H1 (cell line): ENCODE measurements at regions not wholly inside any gene's neighbourhood (a gene's known extent, or its start where the extent isn't known, plus 50 kb on each side); places are given as distances from the start of the nearest gene placed in this dataset.

Source experiments
- GABPA ChIP-seq: IDR thresholded peaks from 2 replicates; pipeline ENCODE4 v1.6.1; 2011; ENCODE audit warnings: mild to moderate bottlenecking, low read length, moderate library complexity, borderline replicate concordance; ENCODE audit not compliant: insufficient read depth
- POU5F1 ChIP-seq: IDR thresholded peaks from 2 replicates; pipeline ENCODE4 v1.6.1; 2011; ENCODE audit warnings: low read depth, mild to moderate bottlenecking, low read length, moderate library complexity
- SIRT6 ChIP-seq: IDR thresholded peaks from one replicate; pipeline ENCODE4 v1.7.1; 2012; ENCODE audit warnings: low read length, inconsistent platforms
- TF ChIP-seq, protein P1 (sequence below): fragments of 300-600 bp; sonication (generic); IDR thresholded peaks from 2 replicates; pipeline ENCODE4 v1.7.1; 2012; ENCODE audit warnings: low read length, moderate library complexity, mild to moderate bottlenecking, inconsistent platforms; ENCODE audit not compliant: insufficient replicate concordance

DNA sequence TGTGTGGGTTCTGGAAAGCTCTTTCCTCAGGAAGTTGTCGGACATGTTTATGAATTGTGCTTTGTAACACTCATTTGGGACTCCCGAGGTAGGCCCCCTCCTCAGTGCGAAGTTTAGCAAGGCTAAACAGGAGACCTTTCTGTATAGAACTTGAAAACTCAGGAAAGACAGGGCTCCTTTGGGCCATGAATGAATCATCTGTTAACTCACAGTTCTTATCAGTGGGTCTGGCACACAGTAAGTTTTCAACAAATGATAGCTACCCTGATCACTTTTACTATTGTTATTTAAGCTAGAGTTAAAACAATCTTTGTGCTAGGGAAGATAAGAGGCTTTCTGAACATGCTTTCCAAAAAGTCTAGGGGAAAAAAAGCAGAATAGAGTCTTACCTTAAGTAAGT is 430.5 kb upstream of the ETAA1 start (continued):
- TF ChIP-seq, protein P1, sequence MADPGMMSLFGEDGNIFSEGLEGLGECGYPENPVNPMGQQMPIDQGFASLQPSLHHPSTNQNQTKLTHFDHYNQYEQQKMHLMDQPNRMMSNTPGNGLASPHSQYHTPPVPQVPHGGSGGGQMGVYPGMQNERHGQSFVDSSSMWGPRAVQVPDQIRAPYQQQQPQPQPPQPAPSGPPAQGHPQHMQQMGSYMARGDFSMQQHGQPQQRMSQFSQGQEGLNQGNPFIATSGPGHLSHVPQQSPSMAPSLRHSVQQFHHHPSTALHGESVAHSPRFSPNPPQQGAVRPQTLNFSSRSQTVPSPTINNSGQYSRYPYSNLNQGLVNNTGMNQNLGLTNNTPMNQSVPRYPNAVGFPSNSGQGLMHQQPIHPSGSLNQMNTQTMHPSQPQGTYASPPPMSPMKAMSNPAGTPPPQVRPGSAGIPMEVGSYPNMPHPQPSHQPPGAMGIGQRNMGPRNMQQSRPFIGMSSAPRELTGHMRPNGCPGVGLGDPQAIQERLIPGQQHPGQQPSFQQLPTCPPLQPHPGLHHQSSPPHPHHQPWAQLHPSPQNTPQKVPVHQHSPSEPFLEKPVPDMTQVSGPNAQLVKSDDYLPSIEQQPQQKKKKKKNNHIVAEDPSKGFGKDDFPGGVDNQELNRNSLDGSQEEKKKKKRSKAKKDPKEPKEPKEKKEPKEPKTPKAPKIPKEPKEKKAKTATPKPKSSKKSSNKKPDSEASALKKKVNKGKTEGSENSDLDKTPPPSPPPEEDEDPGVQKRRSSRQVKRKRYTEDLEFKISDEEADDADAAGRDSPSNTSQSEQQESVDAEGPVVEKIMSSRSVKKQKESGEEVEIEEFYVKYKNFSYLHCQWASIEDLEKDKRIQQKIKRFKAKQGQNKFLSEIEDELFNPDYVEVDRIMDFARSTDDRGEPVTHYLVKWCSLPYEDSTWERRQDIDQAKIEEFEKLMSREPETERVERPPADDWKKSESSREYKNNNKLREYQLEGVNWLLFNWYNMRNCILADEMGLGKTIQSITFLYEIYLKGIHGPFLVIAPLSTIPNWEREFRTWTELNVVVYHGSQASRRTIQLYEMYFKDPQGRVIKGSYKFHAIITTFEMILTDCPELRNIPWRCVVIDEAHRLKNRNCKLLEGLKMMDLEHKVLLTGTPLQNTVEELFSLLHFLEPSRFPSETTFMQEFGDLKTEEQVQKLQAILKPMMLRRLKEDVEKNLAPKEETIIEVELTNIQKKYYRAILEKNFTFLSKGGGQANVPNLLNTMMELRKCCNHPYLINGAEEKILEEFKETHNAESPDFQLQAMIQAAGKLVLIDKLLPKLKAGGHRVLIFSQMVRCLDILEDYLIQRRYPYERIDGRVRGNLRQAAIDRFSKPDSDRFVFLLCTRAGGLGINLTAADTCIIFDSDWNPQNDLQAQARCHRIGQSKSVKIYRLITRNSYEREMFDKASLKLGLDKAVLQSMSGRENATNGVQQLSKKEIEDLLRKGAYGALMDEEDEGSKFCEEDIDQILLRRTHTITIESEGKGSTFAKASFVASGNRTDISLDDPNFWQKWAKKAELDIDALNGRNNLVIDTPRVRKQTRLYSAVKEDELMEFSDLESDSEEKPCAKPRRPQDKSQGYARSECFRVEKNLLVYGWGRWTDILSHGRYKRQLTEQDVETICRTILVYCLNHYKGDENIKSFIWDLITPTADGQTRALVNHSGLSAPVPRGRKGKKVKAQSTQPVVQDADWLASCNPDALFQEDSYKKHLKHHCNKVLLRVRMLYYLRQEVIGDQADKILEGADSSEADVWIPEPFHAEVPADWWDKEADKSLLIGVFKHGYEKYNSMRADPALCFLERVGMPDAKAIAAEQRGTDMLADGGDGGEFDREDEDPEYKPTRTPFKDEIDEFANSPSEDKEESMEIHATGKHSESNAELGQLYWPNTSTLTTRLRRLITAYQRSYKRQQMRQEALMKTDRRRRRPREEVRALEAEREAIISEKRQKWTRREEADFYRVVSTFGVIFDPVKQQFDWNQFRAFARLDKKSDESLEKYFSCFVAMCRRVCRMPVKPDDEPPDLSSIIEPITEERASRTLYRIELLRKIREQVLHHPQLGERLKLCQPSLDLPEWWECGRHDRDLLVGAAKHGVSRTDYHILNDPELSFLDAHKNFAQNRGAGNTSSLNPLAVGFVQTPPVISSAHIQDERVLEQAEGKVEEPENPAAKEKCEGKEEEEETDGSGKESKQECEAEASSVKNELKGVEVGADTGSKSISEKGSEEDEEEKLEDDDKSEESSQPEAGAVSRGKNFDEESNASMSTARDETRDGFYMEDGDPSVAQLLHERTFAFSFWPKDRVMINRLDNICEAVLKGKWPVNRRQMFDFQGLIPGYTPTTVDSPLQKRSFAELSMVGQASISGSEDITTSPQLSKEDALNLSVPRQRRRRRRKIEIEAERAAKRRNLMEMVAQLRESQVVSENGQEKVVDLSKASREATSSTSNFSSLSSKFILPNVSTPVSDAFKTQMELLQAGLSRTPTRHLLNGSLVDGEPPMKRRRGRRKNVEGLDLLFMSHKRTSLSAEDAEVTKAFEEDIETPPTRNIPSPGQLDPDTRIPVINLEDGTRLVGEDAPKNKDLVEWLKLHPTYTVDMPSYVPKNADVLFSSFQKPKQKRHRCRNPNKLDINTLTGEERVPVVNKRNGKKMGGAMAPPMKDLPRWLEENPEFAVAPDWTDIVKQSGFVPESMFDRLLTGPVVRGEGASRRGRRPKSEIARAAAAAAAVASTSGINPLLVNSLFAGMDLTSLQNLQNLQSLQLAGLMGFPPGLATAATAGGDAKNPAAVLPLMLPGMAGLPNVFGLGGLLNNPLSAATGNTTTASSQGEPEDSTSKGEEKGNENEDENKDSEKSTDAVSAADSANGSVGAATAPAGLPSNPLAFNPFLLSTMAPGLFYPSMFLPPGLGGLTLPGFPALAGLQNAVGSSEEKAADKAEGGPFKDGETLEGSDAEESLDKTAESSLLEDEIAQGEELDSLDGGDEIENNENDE, result no peak
- TF ChIP-seq POU5F1 (no peak), GABPA (no peak), SIRT6 (no peak)
